ENCODE measurements at regions not wholly inside any gene's neighbourhood (a gene's known extent, or its start where the extent isn't known, plus 50 kb on each side); places are given as distances from the start of the nearest gene placed in this dataset.

- TF ChIP-seq CTCF (conservative IDR thresholded peaks at IDR 0.05), result no peak
- peaks cover 8% of the 10 kb centered on the region for H3K27me3 Mint-ChIP-seq (ENCODE audit: low read depth)
- Histone ChIP-seq H4K5ac (ENCODE audit: insufficient read length, low read depth, low read length) (no peak overlapping the region), H2BK20ac (ENCODE audit: low read depth, low read length, poor library complexity, severe bottlenecking) (no peak overlapping the region), H3K18ac (ENCODE audit: insufficient read length, low read depth, low read length) (no peak overlapping the region), H3K27ac (ENCODE audit: insufficient read length, low read depth, low read length) (no peak overlapping the region), H3K27me3 (ENCODE audit: insufficient read depth, low read length) (no peaks in the 10 kb centered on the region), H2BK12ac (ENCODE audit: insufficient read length, low read depth, low read length) (no peak overlapping the region), H4K20me1 (ENCODE audit: control insufficient read depth, insufficient read depth, insufficient read length) (no peaks in the 10 kb centered on the region), H3K23ac (ENCODE audit: insufficient read length, low read depth, low read length) (no peak overlapping the region), H3K4me1 (ENCODE audit: insufficient read depth, low read length) (no peaks in the 10 kb centered on the region), H2AK5ac (ENCODE audit: insufficient read length, low read length) (no peak overlapping the region), H3K9me3 (ENCODE audit: control insufficient read depth, low read depth, low read length) (peaks cover 100% of the 10 kb centered on the region), H3T11ph (ENCODE audit: low read length) (no peak overlapping the region), H3K4ac (ENCODE audit: low read depth, low read length) (no peak overlapping the region), H3K23me2 (ENCODE audit: insufficient read length, low read depth, low read length, poor library complexity, severe bottlenecking) (no peaks in the 10 kb centered on the region), H2BK120ac (ENCODE audit: low read depth, low read length, poor library complexity, severe bottlenecking) (no peak overlapping the region), H3K14ac (ENCODE audit: insufficient read depth, low read length) (no peak overlapping the region), H2AFZ (ENCODE audit: low read length) (no peak overlapping the region), H3K4me2 (ENCODE audit: insufficient read depth, insufficient read length, low read length) (no peak overlapping the region), H4K91ac (ENCODE audit: insufficient read length, low read depth, low read length) (no peak overlapping the region), H4K8ac (replicated peaks; ENCODE audit: insufficient read length, low read depth, low read length) (no peak overlapping the region), H3K79me1 (ENCODE audit: insufficient read depth, low read depth, low read length, poor library complexity, severe bottlenecking) (no peaks in the 10 kb centered on the region), H2BK5ac (ENCODE audit: insufficient read length, low read length) (no peak overlapping the region), H3K9ac (ENCODE audit: extremely low read depth, insufficient read length, low read length) (no peak overlapping the region), H3K56ac (ENCODE audit: insufficient read length, low read depth, low read length) (no peak overlapping the region), H2BK15ac (ENCODE audit: low read depth, low read length) (no peak overlapping the region), H3K79me2 (ENCODE audit: insufficient read depth, low read length) (no peaks in the 10 kb centered on the region)
- WGBS (ENCODE audit: extremely low coverage, insufficient read length, low lambda C conversion rate), result no CpG with 5 or more reads among the region's 12 CpGs
- DNase-seq, result no peak
- no peaks in the 10 kb centered on the region for H3K4me1 Mint-ChIP-seq
- no peak overlapping the region for H3K4me3 Mint-ChIP-seq
- no peak overlapping the region for H3K27ac Mint-ChIP-seq
- peaks cover 15 to 44% (median 25%) of the 10 kb centered on the region in 3 experiments; a peak in 6 of 7 replicates for H3K36me3 Mint-ChIP-seq (ENCODE audit: insufficient read depth in 1 of 3, low read depth in 3 of 3)
- H3K9me3 Mint-ChIP-seq, result peaks cover 97 to 99% of the 10 kb centered on the region in 2 experiments
Observed at GRCh38 chr19:27894906-27895754, 1317.8 kb downstream of the UQCRFS1 start.
